NCI-H146 treated with DMSO at 0.1 percent for 48 hours (cell line): ENCODE measurements at regions not wholly inside any gene's neighbourhood (a gene's known extent, or its start where the extent isn't known, plus 50 kb on each side); places are given as distances from the start of the nearest gene placed in this dataset.
"Not testable (repeated sequence)": the region's sequence is repeated elsewhere in the genome, so short reads cannot be mapped to it uniquely, and the experiment has no call there.

Experiments
- DNase-seq: peaks from one replicate; lab custom pipeline; 2025; ENCODE audit not compliant: unreplicated experiment; lab: John Stamatoyannopoulos, UW

GRCh38 chr1:60825593-60825992, 256.8 kb upstream of the NFIA start:
- no peak for DNase-seq

GRCh38 chr1:60823151-60823550, 259.2 kb upstream of the NFIA start:
- no peak for DNase-seq

GRCh38 chr1:60822252-60822651, 260.1 kb upstream of the NFIA start:
- DNase-seq = no peak

GRCh38 chr1:60821156-60821555, 261.2 kb upstream of the NFIA start:
- no peak for DNase-seq

GRCh38 chr1:60818969-60819701, 263.2 kb upstream of the NFIA start:
- DNase-seq = no peak

GRCh38 chr1:60813071-60813470, 269.3 kb upstream of the NFIA start:
- no peak for DNase-seq

- no peak for DNase-seq
Measured at GRCh38 chr1:60809204-60809980, 273.0 kb upstream of the NFIA start.

GRCh38 chr1:60808676-60809075, 273.7 kb upstream of the NFIA start:
- no peak for DNase-seq

GRCh38 chr1:60802884-60803283, 279.5 kb upstream of the NFIA start:
- DNase-seq = no peak

- DNase-seq = no peak
Measured at GRCh38 chr1:60797351-60797750, 285.0 kb upstream of the NFIA start.

- DNase-seq = no peak
Measured at GRCh38 chr1:60791226-60791625, 291.1 kb upstream of the NFIA start.

GRCh38 chr1:60773099-60773498, 309.3 kb upstream of the NFIA start:
- not testable (repeated sequence) for DNase-seq

GRCh38 chr1:60769082-60769481, 313.3 kb upstream of the NFIA start:
- no peak for DNase-seq

- peak; percentile 8 for DNase-seq
Measured at GRCh38 chr1:60765204-60765603, 317.2 kb upstream of the NFIA start.

- no peak for DNase-seq
Measured at GRCh38 chr1:60764489-60764888, 317.9 kb upstream of the NFIA start.

- DNase-seq = no peak
Measured at GRCh38 chr1:60763741-60764140, 318.6 kb upstream of the NFIA start.

GRCh38 chr1:60762911-60763310, 319.4 kb upstream of the NFIA start:
- no peak for DNase-seq

GRCh38 chr1:60762176-60762575, 320.2 kb upstream of the NFIA start:
- no peak for DNase-seq

GRCh38 chr1:60759291-60759690, 323.1 kb upstream of the NFIA start:
- DNase-seq = peak; percentile 14

GRCh38 chr1:60757485-60757884, 324.9 kb upstream of the NFIA start:
- DNase-seq = no peak

- no peak for DNase-seq
Measured at GRCh38 chr1:60753036-60753900, 329.1 kb upstream of the NFIA start.

- no peak for DNase-seq
Measured at GRCh38 chr1:60751306-60751705, 331.1 kb upstream of the NFIA start.
